Sigmoid colon (tissue), 4 donors: ENCODE measurements at regions not wholly inside any gene's neighbourhood (a gene's known extent, or its start where the extent isn't known, plus 50 kb on each side); places are given as distances from the start of the nearest gene placed in this dataset.

Source experiments
- POLR2AphosphoS5 ChIP-seq, 4 donors: sonication (generic); formaldehyde crosslinking; IDR thresholded peaks; one replicate each; pipeline ENCODE4 v1.6.1; 2017; ENCODE audit warnings: antibody characterized with exemption in 4 of 4
- TF ChIP-seq, protein P1 (sequence below), 4 experiments: fragments of 450-650 bp in 3 of 4; fragments of 200-600 bp in 1 of 4; IDR thresholded peaks; one replicate each; pipeline ENCODE4 v1.5.1; 2016 to 2019; ENCODE audit warnings: antibody characterized with exemption in 4 of 4, mild to moderate bottlenecking in 3 of 4, moderate library complexity in 2 of 4

DNA sequence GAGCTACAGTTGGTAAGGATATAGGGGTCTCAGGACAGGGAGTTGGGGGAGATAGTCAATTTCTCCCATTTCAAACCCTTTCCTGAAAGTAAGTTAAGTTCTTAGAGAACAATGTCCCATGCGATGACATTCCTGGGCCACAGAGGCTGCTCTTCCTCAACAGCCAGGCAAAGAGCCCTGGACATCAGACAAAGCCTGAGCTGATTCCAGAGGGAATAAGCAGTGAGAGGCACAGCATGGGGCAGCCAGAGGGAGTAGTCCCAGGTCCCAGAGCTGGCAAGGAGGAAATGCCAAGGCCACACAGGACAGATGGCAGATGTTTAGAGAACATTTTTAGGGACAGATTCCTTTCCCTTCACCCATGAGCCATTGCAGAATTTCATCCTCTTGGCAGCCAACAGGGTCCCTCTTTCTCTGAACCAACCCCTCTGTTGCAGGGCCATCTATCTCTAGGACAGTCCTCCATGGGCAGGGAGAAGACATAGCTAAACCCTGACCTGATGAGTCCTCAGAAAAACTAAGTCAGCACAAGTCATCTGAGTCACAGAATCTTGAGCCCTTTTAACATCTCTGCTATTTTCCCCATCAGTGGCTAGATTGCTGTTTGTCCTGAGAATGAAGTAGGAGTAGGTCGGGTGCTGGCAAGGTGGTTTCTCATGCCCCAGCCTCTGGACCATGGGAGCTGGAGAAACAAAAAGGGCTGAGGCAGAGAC, 60.3 kb upstream of the CALM2 start:
- TF ChIP-seq, protein P1, sequence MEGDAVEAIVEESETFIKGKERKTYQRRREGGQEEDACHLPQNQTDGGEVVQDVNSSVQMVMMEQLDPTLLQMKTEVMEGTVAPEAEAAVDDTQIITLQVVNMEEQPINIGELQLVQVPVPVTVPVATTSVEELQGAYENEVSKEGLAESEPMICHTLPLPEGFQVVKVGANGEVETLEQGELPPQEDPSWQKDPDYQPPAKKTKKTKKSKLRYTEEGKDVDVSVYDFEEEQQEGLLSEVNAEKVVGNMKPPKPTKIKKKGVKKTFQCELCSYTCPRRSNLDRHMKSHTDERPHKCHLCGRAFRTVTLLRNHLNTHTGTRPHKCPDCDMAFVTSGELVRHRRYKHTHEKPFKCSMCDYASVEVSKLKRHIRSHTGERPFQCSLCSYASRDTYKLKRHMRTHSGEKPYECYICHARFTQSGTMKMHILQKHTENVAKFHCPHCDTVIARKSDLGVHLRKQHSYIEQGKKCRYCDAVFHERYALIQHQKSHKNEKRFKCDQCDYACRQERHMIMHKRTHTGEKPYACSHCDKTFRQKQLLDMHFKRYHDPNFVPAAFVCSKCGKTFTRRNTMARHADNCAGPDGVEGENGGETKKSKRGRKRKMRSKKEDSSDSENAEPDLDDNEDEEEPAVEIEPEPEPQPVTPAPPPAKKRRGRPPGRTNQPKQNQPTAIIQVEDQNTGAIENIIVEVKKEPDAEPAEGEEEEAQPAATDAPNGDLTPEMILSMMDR (IDR thresholded peaks at IDR 0.05): no peak
- TF ChIP-seq POLR2AphosphoS5 (IDR thresholded peaks at IDR 0.05): no peak
